ENCODE measurements at regions not wholly inside any gene's neighbourhood (a gene's known extent, or its start where the extent isn't known, plus 50 kb on each side); places are given as distances from the start of the nearest gene placed in this dataset.

DNA sequence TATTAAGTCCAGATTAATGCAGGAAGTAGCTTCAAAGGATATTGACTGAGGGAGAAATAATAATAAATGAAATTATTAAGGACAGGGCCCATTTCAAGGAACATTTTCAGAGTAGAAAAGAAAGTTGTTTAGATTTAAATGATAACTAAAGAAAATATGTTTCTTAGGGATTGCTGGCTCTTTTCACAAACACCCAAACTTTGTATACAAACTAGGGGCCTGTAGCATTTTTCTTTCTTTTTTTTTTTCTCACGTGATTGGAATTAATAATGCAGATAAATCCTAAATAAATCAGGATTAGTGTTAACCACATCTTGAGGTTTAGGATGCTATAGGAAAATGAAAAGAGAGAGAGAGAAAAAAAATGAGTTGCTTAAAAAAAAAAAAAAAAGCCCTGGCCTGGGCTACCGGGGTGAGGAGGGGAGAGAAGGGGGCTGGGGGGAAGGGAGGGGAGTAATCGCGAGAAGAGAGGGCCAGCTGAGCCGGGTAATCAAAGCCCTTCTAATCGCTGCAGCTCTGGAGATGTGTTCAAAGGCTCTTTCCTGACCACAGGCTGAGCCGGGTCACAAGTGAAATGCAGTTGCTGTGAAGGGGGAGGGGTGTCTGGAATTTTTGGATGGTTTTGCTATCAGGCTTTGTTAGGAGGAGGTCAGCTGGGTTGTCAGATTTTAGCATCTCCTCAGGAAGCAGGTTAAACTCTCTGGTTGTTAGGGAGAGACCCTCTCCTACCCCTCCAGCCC lies 104.6 kb upstream of the ZFHX3 start:
- TF ChIP-seq, protein P1, sequence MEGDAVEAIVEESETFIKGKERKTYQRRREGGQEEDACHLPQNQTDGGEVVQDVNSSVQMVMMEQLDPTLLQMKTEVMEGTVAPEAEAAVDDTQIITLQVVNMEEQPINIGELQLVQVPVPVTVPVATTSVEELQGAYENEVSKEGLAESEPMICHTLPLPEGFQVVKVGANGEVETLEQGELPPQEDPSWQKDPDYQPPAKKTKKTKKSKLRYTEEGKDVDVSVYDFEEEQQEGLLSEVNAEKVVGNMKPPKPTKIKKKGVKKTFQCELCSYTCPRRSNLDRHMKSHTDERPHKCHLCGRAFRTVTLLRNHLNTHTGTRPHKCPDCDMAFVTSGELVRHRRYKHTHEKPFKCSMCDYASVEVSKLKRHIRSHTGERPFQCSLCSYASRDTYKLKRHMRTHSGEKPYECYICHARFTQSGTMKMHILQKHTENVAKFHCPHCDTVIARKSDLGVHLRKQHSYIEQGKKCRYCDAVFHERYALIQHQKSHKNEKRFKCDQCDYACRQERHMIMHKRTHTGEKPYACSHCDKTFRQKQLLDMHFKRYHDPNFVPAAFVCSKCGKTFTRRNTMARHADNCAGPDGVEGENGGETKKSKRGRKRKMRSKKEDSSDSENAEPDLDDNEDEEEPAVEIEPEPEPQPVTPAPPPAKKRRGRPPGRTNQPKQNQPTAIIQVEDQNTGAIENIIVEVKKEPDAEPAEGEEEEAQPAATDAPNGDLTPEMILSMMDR (conservative IDR thresholded peaks at IDR 0.05 in 1 of 2, IDR thresholded peaks at IDR 0.05 in 1 of 2; ENCODE audit: low read depth in 1 of 2, low read length in 2 of 2): no peak
- no peak for TF ChIP-seq EZH2 (IDR thresholded peaks at IDR 0.05; ENCODE audit: low read length, missing control alignments)

Data from fibroblast of lung (primary cell).